ENCODE measurements at regions not wholly inside any gene's neighbourhood (a gene's known extent, or its start where the extent isn't known, plus 50 kb on each side); places are given as distances from the start of the nearest gene placed in this dataset.

- Histone ChIP-seq H3K4ac (replicated peaks; ENCODE audit: insufficient read length, low read depth, low read length) (no peak overlapping the region), H2BK120ac (replicated peaks; ENCODE audit: low read depth, low read length) (no peak overlapping the region), H3K18ac (ENCODE audit: extremely low read depth, low read length) (no peak overlapping the region), H3K56ac (replicated peaks; ENCODE audit: insufficient read length, low read depth, low read length) (no peak overlapping the region), H3K23ac (ENCODE audit: insufficient read length) (no peak overlapping the region), H3K27me3 (replicated peaks in 1 of 4; ENCODE audit: control insufficient read depth in 3 of 4, extremely low read depth in 1 of 4, insufficient read depth in 3 of 4, low read length in 3 of 4) (no peaks in the 10 kb centered on the region; a peak in 1 of 7 replicates), H4K5ac (ENCODE audit: insufficient read length, low read depth, low read length) (no peak overlapping the region), H3K23me2 (ENCODE audit: low read depth, low read length) (no peaks in the 10 kb centered on the region; the same call in 1 of the 2 replicates), H2AFZ (ENCODE audit: low read length) (no peak overlapping the region), H4K8ac (ENCODE audit: extremely low read depth, insufficient read depth, low read length) (no peak overlapping the region), H3K9me3 (ENCODE audit: insufficient read depth in 2 of 2, low read depth in 1 of 2, low read length in 1 of 2) (no peaks in the 10 kb centered on the region), H2BK20ac (ENCODE audit: low read length) (0 out of 2 replicates have a peak overlapping the region, but pooled peaks have one; percentile 80), H2BK5ac (ENCODE audit: low read depth, low read length) (no peak overlapping the region), H3K14ac (ENCODE audit: insufficient read length) (no peak overlapping the region), H3K4me3 (ENCODE audit: extremely low read depth in 1 of 4, insufficient read depth in 2 of 4, low read depth in 3 of 4, low read length in 4 of 4) (no peak overlapping the region), H3K27ac (ENCODE audit: low read depth, low read length) (no peak overlapping the region), H3K9ac (replicated peaks in 1 of 4; ENCODE audit: extremely low read depth in 1 of 4, low read depth in 3 of 4, low read length in 3 of 4) (no peak overlapping the region), H3K4me1 (replicated peaks in 1 of 4; ENCODE audit: control insufficient read depth in 3 of 4, insufficient read depth in 4 of 4, low read length in 3 of 4) (peaks cover 4 to 14% (median 8%) of the 10 kb centered on the region in 4 experiments; a peak in 6 of 7 replicates), H4K91ac (replicated peaks; ENCODE audit: insufficient read length, low read length) (no peak overlapping the region), H3K79me1 (ENCODE audit: low read depth, low read length) (no peaks in the 10 kb centered on the region), H2BK12ac (ENCODE audit: low read depth, low read length) (peak overlapping the region; percentile 40; the same call in 1 of the 2 replicates), H3K4me2 (ENCODE audit: insufficient read depth in 1 of 2, low read depth in 2 of 2, low read length in 2 of 2) (no peak overlapping the region), H2BK15ac (ENCODE audit: low read length) (peak overlapping the region; percentile 99), H3K79me2 (ENCODE audit: control insufficient read depth in 1 of 2, insufficient read depth in 2 of 2, low read length in 2 of 2) (no peaks in the 10 kb centered on the region), H3K36me3 (ENCODE audit: control insufficient read depth in 2 of 4, insufficient read depth in 4 of 4, low read length in 3 of 4) (no peaks in the 10 kb centered on the region), H2AK5ac (ENCODE audit: low read depth, low read length) (no peak overlapping the region), H4K20me1 (replicated peaks in 1 of 2; ENCODE audit: control insufficient read depth in 1 of 2, insufficient read depth in 2 of 2, low read length in 2 of 2) (no peaks in the 10 kb centered on the region)
- DNase-seq (ENCODE audit: low read depth in 1 of 2, low spot score in 2 of 2) (no peak), FAIRE-seq (no peak)
- ChIA-PET CTCF (ENCODE audit: partially characterized antibody) (interaction anchor here (0.6 to 1.0 kb wide), 2 partner anchors 209 to 328 kb away, joined by 3 to 4 read pairs; no protein-coding TSS in a partner anchor), POLR2A (ENCODE audit: partially characterized antibody) (interaction anchor here (0.6 kb wide), 1 partner anchor 196 kb away, joined by 4 read pairs; no protein-coding TSS in a partner anchor)
- 94% methylated on average over 14 of the region's 14 CpGs; no CpG with 5 or more reads in 1 of the 2 experiments for WGBS, 2 experiments (ENCODE audit: extremely low coverage in 1 of 2, insufficient coverage in 1 of 2, insufficient read length in 1 of 2, insufficient replicate concordance in 2 of 2, low coverage in 1 of 2, low lambda C conversion rate in 2 of 2, missing lambda C conversion rate in 1 of 2)
- TF ChIP-seq BRCA1 (IDR thresholded peaks at IDR 0.05; ENCODE audit: low read depth, low read length) (no peak), KDM5A (IDR thresholded peaks at IDR 0.05; ENCODE audit: low read length) (no peak), POLR2AphosphoS5 (IDR thresholded peaks at IDR 0.05; ENCODE audit: low read depth, low read length) (no peak), CTBP2 (IDR thresholded peaks at IDR 0.05; ENCODE audit: borderline replicate concordance, insufficient read depth, insufficient read length, low read length) (no peak), ATF2 (IDR thresholded peaks at IDR 0.05; ENCODE audit: low read length) (no peak), TBP (IDR thresholded peaks at IDR 0.05; ENCODE audit: low read depth, low read length) (no peak), ZNF274 (IDR thresholded peaks at IDR 0.05; ENCODE audit: borderline replicate concordance, extremely low read depth, low read length) (no peak), RBBP5 (IDR thresholded peaks at IDR 0.05; ENCODE audit: borderline replicate concordance, low read depth, low read length) (no peak), CHD1 (IDR thresholded peaks at IDR 0.05; ENCODE audit: low read depth, low read length) (no peak)
These were observed 76.4 kb upstream of the SLC45A1 start for GRCh38 chr1:8241417-8242014.

Data from H1 (cell line).